HG02970 (cell line): ENCODE measurements at regions not wholly inside any gene's neighbourhood (a gene's known extent, or its start where the extent isn't known, plus 50 kb on each side); places are given as distances from the start of the nearest gene placed in this dataset.

Source experiments
- ATAC-seq: cut with Tn5 transposase; IDR thresholded peaks from one replicate; pipeline ENCODE4 v1.9.1; 2021; ENCODE audit warnings: mild to moderate bottlenecking, moderate library complexity, moderate number of reproducible peaks; ENCODE audit not compliant: unreplicated experiment, low FRiP score

DNA sequence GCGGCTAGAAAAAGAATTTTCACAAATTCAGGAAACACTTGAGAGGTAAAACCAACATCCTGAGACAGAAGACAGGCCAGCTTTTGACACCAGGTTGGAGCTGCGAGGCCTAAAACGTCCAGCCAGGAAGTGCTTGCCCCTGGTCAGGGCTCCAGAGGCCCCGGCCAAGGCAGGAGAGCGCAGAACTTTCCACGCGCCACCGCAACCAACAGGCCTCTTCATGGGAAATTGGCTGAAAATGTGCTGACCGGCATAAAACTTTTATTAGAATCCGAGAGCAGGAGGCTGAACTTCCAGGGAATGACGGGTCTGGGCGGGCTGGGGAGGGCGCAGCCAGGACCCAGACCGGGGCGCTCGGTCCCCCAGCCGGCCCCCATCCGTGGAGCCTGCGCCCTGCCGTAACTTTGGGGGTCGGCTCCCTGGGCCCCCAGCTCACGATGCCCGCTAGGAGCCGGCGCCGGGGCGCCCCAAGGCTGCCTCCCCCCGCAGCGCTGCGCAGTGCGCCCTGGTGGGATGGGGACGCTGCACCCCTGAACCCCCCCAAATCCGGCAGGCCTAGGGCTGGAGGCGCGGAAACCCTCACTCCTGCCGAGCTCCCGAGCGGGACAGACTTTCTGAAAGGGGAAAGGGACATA lies 414.0 kb upstream of the MKI67 start:
- ATAC-seq = no peak

DNA sequence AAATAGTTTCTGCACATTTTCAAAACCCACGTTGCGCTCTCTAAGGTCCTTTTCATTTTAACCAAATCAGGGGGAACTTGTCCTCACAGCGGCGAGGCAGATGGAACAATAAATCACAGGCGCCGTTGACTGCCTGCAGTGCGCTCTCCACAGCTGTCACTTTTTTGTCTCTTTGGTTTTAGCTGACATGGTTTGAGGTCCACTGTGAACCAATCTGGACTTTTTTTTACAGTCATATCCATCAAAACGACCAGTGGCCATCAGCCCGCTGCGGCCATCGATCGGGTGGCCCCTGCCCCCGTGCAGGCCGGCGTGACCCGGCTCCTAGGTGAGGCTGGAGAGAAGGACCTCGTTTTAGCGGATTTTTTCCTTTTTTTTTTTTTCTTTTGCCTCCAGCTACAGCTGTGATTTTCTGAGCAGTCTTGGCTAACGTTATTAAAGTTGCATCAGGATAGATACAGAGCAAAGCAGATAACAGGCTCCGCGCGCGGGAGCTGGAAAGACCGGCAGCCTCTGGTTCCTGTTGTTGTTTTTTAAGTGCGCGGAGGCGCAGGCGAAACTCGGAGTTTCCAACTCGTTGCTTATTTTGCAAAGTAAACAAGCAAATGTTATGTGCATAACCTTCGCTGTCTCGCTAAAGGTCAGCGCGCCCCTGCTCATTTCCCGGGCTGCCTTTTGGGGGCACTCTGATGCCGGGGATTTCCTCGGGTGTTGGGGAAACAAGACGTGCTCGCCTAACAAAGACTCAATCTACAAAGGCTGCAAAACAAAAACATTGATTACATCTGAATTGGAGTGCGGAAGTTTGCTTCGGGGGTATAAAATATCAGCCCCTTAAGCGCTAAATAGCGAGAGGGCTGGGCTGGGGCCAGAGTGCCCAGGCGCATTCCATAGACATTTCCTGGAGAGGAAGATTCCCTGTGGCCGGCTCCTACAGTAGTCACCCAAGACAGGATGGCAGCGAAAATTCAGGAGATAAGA lies 414.8 kb upstream of the MKI67 start:
- ATAC-seq = no peak

DNA sequence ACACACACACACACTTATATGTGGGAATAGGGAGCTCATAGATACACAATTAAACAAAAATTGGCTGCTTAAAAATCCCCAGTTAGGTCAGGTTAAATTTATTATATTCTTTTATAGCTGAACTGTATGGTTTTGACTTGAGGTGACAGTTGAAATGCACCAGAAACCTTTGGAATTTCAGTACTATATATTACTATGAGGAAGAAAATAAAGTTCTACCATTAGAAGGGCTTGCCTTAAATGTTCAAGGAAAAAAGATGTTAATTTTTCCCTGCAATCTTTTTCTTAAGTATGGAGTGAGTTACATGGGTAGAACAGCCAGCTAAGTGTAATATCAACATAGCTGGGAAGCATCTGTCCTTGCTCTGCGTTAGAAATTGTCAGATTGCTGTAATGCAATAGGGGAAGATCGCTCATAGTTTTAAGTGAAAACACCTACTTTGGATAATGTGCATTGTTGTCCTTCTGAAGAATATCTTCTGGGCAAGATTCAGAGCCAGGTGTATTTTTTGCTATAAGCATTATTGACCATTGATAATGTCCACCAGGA lies 415.8 kb upstream of the MKI67 start:
- no peak for ATAC-seq

DNA sequence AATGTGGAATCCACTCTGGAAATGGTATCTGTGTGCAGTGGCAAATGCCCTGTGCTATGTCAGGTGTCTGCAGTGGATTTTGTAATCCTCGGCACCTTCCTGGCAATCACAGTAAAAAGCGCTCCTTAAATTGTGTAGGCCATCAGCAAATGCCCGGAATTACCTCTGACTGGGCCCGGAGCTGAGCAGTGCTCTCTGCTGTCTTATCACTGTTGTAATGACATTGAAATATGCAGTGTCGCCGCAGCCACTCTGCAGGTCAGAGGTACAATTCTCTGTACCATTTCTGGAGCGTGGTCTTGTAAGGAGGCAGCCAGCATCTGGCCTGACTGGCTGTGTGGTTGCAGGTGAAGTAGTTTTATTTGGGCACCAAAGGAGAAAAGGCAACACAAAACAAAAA lies 416.4 kb upstream of the MKI67 start:
- ATAC-seq = no peak

DNA sequence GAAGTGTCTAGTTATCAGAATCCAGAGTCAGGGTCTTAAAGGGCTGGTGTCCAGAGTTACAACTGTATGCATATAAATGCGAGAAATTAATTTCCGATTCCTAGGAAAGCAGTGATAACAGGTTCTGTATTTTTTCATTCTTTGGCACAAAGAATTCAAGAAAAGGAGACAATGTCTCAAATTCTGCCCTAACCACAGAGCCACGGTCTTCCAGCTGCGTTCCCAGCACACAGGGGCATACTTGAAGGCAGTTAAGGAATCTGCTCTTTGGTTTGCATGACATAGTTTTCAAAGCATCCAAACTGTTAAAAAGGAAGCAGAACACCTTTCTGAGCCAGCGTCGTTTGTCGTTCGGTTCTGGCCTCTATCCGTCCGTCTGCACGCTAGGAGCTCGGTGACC lies 416.9 kb upstream of the MKI67 start:
- ATAC-seq = no peak

DNA sequence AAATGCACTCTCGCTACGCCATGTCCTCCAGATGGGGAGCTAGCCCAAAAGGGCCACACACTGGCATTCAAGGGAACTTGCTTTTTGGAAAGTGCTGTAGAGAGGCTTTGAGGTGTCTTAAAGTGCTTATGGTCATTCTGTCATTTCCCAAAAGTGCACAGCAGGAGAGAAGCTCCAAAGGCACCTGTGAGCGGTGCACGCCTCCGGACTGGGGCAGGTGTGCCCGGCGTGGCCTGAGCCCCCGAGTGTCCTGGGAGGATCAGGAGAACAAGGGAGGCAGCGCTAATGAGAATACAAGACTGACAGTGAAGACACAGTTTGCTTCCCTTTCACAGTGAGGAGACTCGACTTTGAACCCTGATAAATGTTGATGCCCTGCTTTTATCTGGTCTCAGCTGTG lies 419.0 kb upstream of the MKI67 start:
- no peak for ATAC-seq

DNA sequence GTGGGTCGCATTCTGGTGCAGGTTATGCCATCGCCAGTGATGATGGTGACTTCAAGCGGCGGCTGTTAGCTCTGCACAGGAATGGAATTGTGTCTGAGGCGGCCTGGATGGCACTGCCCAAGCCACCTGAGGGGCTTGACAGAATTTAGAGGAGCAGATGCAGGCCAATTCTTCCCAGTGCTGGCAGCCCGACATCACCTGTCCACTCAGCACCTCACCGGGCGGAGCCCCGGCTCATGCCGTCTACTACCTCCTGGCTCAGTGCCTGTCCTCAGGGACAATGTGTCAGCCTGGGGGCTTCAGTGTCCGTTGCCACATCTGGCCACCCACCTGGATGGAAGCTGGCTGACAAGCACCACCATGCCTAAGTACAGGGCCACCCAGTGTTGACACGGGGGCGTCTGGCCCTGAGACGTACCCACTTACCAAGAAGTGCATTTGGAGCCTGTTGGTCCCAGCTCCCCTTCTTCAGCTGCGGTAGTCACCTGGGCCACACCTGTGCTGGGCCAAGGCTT lies 420.5 kb upstream of the MKI67 start:
- no peak for ATAC-seq

DNA sequence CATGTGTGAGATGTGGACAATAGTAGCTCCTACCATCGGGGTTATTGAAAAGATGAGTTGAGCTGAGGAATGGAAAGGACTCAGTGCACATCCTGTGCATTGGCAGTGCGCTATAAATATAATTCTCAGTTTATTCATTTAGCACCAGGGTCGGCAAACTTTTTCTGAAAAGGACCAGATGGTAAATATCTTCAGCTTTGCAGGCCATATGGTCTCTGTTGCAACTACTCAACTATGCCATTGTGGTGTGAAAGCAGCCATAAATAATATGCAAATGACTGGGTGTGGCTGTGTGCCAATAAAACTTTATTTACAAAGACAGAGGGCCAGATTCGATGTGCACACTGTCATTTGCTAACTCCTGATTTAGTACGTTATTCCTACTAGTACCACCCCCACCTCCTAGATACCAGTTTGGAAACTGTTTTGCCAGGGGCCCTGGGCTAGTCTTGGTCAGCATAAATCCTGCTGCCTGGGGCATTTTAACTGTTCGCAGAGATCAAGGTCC lies 422.9 kb upstream of the MKI67 start:
- no peak for ATAC-seq

DNA sequence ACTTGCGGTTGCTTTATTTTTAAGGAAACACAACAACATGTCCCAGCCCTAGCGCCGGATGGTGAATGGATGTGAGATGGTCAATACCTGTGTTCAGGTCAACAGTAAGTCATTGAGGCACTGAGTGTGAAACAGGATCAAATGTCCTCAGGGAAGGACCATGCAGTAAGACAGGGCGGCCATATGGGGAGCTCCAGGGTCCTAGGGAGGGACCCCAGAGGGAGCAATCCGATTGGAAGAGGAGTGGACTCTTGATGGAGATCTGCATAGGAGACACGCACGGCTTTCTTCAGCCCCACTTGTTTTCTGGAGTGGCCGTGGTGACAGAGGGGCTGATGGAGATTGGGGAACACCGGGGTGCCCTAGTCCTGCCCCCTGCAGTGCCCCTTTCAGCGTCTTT lies 423.8 kb upstream of the MKI67 start:
- no peak for ATAC-seq

DNA sequence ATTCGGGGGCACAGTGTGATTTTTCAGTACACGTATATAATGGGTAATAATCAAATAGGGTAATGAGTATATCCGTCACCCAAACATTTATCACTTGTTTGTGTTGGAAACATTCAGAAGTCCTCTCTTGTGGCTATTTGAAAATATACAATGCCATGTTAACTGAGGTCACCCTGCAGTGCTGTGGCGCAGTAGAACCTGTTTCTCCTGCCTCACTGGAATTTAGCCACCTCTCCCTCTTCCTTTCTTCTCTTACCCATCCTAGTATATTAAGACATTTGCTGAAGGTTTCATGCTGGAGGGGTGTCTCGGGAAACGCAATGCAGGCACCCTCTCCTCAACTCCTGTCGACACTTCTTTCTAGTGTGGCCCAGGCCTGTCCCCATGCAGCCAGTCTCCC lies 425.3 kb upstream of the MKI67 start:
- ATAC-seq = no peak

DNA sequence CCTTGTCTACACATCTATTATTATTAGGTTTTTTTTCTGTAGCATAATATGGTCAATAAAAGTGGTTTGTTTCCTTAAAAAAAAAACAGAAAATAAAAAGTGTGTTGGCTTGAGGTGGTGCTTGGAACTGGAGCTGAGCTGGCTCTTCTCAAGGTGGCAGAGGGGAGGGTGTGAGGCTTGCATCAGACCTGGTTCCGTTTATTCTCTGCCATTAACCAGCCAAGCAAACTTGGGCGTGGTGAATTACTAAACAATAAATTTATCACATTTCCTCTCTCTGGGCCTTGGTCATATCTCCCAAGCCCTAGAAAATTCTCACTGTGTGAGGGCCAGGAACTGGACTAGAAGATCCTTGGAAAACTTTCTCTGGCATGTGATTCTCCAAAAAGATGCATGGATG lies 427.5 kb upstream of the MKI67 start:
- ATAC-seq = no peak

DNA sequence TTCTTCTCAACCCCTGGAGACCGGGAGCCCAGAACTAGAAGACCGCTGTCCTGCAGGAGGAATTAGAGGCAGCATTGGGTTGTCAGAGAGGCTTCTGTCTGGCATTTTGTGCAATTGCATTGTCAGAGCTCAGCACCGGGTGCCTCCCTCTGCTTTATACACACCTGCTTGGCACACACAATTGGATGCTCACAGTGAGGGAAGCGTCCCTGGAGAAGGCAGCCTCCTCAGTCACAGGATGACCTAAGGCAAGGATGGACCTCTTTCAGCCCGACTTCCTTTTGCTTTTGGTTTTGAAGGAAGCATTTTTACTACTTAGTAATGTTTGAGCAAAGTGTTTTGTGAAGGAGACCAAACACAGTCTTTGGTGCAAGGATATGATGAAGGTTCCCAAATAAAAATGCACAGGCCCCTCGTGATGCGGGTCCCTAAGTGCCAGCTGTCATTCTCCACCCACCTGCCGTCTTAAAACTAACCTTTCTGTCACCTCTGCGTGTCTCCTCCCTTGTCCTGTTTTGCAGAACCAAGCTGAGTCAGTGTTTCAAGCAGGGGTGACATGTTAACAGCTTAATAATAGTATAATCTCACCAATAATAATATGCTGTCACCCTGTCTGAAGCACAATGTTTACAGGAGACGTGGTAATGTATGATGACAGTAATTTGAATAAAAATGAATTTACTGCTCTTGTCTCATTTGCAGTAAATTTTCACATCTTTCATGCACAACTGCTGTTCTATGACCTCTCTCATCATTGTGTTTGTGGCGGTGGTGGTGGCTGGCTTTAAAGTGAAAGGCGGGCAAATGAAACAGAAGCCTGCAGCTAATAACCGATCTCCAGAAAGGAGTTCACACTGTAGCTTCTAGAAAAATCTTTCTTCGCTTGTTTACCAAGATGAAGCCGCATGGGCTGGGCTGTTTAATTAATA lies 430.2 kb upstream of the MKI67 start:
- no peak for ATAC-seq

DNA sequence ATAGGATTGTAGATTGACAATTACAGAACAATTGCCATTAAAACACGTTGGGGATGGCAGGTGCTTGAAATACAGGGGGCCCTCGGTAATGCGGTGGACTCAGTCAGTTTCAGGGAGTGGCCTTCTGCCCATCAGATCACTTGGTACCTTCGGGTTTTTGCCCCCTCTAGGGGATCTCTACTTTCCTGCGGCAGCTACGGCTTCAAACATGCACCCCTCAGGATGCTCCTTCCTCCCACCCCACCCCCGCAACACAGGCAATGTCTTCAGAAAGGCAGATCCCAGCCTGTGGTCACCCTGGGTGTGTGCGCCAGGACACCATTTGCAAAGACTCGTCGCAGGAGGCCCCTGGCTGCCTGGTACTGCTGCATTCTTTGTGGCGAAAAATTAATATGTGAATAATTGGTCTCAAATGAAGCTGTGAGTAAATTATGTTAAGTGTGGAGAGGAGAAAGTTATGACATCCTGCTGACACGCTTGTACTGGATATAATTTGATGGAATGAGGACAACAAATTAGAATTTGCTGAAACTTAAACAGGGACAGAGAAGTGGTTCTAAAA lies 431.0 kb upstream of the MKI67 start:
- ATAC-seq = no peak

DNA sequence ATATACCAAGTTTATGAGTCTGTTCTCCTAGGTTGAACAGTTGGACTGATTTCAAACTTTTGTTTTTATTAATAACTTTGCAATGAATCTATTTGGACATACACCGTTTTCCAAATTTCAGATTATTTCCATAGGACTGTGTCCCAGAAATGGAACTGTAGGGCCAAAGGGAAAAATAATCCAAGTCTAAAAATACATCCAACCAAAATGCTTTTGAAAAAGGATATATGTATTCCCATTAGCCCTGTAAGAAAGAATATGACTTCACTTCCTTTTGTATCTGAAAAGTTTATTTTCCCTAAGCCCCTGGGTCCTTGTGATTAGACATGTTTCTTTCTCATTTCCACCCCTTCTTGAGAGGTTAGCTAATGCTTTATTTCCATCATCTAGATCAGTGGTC lies 434.2 kb upstream of the MKI67 start:
- ATAC-seq = no peak

DNA sequence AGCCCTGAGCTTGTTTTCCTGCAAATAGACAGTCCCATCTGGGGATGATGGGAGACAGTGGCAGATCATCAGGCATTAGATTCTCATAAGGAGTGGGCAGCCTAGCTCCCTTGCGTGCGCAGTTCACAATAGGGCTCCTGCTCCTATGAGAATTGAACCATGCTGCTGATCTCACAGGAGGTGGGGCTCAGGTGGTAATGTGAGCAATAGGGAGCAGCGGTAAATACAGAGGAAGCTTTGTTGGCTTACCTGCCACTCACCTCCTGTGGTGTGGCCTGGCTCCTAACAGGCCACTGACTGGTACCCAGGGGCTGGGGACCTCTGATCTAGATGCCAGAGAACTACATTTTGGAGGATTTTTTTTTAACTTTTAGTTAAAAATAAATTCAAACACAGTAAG lies 434.8 kb upstream of the MKI67 start:
- ATAC-seq = no peak

DNA sequence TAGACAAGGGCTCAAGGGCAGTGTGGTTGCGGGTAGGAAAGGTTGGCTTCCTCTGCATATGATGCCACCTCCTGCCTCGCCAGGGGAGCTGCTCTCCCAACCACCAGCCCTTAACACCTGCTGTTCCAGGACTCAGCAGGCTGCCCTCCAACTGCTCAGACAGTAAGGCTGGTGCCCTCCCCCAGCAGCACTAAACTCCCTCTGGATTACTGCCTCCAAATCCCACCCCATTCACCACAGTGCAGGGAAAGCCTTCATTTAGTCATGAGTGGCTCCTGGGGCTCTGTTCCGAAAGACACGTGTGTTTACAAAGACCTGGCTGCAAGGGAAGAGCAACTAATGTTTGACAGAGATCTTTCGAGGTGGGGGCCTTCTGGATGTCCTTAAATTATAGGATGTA lies 437.2 kb upstream of the MKI67 start:
- ATAC-seq = no peak

DNA sequence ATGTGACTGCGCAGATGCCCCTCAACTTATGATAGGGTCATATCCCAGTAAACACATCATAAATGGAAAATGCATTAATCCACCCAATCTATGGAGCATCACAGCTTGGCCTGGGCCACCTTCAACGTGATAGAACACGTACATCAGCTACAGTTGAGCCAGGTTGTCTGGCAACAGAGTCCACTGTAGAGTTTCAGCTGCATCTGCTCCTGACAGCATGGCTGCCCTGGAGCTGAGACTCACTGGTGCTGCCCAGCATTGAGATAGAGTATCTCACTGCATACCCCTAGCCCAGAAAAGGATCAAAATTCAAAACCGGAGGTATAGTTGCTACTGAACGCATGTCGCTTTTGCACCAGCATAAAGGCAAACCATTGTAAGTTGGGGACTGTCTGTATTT lies 437.7 kb upstream of the MKI67 start:
- ATAC-seq = no peak

DNA sequence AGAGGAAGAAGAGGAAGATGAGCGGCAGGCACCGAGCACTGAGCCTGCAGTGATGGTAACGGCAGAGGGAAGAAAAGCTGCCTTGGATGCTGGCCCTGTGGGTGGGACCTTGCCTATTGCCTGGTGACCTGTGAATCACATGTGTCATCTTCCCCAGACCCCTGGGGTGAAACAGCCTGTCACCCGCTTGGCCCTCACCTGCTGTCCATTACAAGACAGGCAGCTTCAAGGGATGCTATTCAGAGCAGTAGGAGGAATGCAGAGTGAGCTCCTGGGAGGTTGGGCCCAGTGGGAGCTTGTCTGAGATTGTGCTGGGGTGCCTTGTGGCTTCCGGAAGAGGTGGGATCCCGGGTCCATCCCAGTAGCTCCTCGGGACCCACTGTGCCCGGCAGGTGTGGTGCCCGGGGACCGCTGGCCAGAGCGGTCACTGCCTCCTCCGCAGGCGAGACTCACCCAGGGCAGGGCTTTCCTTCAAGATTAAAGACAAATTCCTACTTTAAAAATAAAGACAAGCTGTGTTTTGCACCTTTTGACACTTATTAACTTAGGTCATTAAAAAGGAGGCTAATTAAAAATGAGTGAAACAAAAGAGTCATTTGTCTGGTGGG lies 440.2 kb upstream of the MKI67 start:
- no peak for ATAC-seq

DNA sequence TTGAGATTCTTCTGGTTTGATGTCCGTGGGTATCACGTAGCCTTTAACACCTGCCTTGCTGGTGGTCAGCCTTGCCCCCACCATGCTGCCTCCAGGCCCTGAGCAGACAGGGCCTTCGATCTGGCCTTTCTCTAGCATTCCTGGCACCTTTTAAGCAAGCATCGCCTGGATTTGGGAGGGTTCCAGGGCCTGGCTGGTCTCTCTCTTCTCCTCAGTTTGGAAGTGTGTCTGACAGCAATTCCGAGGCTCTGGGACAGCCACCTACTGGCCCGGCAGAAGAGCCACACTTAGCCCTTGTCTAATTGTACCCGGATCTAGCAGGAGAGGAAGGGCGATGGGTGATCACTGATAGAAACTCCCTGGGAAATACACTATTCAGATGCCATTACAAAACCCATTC lies 441.3 kb upstream of the MKI67 start:
- ATAC-seq = no peak

DNA sequence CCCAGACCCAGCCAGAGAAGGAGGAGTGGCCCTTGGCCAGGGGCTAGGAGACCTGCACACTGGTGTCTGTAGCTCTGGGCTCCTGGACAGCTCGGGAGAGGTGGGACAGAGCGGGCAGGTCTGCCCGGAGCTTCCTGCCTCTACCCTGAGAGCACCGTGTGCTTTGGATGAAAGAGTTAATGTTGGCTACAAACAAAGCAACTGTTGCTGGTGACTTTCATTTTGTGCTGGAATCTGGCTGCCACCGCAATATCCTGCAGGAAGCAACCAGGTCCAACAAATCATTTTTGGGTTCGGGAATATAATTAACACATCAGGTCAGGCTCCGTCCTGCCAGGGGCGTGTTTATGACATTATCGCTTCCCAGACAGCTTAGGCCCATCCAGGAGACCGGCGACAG lies 441.8 kb upstream of the MKI67 start:
- no peak for ATAC-seq
